SKM-1 (cell line): ENCODE measurements at regions not wholly inside any gene's neighbourhood (a gene's known extent, or its start where the extent isn't known, plus 50 kb on each side); places are given as distances from the start of the nearest gene placed in this dataset.
"Not testable (repeated sequence)": the region's sequence is repeated elsewhere in the genome, so short reads cannot be mapped to it uniquely, and the experiment has no call there.

Source experiments
- DNase-seq: peaks from one replicate; lab custom pipeline; 2025; ENCODE audit not compliant: unreplicated experiment; lab: John Stamatoyannopoulos, UW

- no peak for DNase-seq
Observed at GRCh38 chr5:74500110-74500917, 140.2 kb downstream of the ENC1 start.

DNA sequence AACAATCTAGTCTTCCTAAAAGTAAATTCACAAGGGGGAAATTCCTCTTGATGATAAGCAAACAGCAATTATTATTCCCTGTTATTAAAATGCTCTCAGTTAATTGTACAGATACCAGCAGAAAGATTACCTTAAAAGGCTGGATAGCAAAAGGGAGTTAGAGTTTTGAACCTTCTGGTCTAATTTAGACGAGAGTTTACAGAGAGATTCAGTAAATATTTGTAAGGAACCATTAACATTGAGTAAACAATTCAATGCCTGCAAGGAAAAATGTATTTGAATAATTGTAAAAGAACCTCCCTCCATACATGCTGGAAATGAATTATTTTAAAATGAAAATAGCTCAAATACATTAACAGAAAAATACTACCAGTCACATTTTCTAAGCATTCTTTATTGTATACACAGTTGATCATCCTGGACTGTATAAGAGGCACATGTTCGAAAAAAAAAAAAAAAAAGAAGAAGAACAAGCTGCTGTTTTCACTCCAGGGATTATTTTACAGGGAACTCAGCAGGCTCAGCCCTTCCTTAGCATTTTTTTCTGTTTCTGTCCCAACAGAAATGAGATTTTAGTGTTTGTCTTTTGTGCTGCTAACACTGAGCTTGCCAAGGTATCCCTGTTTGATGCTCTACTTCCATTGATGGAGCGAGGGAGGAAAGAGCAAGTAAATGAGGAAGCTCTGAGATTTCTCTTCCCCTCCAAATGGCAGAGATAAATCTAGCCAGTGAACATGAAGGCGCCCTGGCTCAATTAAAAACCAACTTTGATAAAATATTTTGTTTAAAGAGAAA, 141.1 kb downstream of the ENC1 start:
- no peak for DNase-seq

DNA sequence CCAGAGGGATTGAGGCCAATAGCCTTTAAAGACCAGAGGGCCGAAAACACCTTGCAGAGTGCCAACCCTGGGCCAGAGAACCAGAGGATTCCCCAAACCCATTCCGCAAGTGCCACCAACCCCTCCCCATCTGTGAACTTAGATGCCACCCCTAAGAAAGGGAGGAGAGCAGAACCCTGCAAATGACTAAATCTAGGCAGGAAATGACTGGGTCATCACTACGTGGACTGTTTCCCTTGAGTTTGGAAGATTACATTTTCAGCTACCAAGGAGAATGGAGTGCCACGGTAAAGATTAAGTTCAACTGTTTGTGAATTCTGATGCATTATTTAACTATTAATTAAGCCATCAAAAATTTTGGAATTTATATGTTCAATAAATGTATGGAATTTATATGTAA, 142.8 kb downstream of the ENC1 start:
- DNase-seq = no peak

GRCh38 chr5:74493411-74493810, 147.1 kb downstream of the ENC1 start:
- DNase-seq = no peak

- no peak for DNase-seq
Observed at GRCh38 chr5:74492230-74492629, 148.3 kb downstream of the ENC1 start.

GRCh38 chr5:74491586-74491985, 148.9 kb downstream of the ENC1 start:
- DNase-seq = no peak

GRCh38 chr5:74490814-74491213, 149.7 kb downstream of the ENC1 start:
- DNase-seq = no peak

DNA sequence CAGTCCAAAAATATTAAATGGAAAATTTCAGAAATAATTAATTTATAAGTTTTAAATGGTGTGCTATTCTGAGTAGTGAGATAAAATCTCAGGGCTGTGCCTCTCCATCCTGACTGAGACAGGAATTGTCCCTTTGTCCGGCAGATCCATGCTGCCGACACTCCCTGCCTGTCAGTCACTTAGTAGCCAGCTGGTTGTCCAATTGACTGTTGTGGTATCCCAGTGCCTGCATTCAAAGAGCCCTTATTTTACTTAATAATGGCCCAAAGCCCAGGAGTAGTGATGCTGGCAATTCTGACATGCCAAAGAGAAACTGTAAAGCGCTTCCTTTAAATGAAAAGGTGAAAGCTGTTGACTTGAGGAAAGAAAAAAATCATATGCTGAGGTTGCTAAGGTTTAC, 157.5 kb downstream of the ENC1 start:
- DNase-seq = no peak

DNA sequence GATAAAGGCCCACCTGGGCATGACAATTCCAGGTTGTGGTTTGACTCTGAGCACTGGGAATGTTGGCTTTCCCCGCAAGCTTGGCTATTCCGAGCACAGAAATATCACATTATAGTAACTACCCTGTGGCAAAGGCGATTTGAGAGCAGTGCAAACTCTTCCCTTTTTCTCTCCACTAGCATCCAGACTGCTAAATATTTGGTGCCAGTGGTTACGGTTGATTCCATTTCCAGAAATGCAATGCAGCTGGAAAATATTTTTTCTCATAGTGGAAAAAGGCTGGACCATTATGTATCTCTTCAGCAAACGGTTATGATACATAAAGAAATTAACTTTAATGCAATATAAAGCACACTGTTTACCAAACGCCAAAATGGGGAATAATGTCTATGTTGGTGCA, 158.0 kb downstream of the ENC1 start:
- no peak for DNase-seq

- DNase-seq = not testable (repeated sequence)
Observed at GRCh38 chr5:74481357-74481756, 159.2 kb downstream of the ENC1 start.

- no peak for DNase-seq
Observed at GRCh38 chr5:74480201-74480600, 160.3 kb downstream of the ENC1 start.

GRCh38 chr5:74478328-74478727, 162.2 kb downstream of the ENC1 start:
- no peak for DNase-seq

DNA sequence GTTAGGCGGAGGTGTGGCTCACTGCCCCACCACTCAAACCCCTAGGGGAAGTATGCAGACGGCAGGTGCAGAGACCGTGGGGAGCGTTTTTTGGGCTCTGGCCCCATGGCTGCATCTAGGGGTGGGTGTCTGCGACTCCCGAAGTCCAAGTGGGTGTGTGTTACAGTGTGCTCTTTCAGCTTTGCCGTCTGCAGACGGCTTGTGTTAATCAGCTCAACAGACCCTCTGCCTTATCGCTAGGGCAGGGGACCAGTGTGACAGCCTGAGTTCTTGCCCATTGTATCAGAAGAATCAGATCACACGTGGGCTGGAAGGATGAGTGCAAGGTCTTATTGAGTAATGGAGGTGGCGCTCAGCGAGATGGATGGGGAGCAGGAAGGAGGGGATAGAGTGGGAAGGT, 162.8 kb downstream of the ENC1 start:
- DNase-seq = no peak

DNA sequence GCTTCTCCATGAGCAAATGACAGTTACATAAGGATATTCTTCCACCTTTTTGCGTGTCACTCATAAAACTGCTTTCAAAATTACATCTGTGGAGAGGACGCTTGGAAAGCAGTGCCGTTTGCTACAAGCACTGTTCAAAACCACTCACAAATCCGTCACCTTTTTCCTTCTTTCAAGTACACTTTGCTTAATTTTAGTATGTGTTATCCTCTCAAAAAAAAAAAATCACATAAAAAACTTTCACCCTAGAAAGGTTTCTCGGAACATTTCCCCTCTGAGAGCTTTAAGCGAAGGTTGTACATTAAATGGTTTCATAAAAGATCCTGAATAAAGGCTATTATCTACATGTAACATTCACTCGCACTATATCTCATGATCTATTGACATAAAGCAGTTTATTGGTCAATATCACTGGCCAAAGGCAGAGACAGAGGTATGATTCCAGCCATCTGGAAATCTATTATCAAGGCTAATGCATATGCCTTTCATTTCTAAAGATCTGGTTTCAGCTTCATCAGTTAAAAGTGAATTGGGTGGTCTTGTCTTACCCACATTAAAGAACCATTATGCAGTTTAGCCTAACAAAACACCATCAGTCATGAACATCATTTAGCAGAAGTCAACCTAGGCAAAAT, 163.6 kb downstream of the ENC1 start:
- DNase-seq = no peak

DNA sequence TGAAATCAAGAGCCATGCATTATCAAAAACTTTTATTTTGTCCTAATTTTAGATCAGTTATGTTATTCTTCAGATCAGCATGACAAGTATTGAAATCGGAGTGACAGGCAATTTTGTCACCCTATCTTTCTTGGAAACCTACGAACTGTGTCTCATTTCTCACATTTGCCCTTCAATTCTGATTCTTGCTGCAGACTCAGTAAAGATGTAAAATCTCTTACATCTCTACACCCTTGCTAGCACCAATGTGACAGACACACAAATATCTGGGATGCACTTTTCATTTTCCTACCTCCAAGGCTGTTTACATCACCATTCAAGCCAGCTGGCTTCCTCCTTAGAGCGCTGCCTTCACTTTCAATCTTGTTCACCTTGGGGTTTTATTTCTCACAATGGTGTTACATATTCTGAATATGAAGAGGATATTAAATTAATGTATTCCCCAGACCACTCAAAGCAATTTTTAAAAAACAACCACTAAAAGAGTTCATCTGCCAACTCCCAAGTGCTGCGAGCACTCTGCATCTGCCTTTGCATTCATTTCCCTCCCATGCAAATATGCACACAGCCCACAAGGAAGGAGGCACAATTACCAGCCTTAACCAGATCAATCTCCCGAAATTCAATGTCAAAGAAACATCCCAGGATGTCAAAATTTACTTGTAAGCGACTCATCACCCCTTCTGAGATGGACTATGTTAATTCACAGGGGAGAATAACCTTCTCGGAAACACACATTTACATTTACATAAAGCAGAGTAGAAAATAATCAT, 164.3 kb downstream of the ENC1 start:
- DNase-seq = no peak

DNA sequence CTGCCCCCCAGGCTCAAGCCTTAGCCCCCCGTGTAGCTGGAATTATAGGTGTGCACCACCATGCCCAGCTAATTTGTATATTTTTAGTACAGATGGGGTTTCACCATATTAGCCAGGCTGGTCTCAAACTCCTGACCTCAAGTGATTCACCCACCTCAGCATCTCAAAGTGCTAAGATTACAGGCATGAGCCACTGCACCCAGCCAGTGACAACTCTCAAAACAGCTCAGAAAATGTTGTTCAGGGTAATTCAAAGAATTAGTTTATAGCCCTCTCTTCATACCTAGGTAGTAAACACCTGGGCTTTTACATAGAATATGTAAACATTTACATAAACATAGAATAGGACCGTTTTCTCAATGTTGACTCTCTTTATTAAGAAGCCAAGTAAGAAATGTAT, 168.7 kb downstream of the ENC1 start:
- no peak for DNase-seq

DNA sequence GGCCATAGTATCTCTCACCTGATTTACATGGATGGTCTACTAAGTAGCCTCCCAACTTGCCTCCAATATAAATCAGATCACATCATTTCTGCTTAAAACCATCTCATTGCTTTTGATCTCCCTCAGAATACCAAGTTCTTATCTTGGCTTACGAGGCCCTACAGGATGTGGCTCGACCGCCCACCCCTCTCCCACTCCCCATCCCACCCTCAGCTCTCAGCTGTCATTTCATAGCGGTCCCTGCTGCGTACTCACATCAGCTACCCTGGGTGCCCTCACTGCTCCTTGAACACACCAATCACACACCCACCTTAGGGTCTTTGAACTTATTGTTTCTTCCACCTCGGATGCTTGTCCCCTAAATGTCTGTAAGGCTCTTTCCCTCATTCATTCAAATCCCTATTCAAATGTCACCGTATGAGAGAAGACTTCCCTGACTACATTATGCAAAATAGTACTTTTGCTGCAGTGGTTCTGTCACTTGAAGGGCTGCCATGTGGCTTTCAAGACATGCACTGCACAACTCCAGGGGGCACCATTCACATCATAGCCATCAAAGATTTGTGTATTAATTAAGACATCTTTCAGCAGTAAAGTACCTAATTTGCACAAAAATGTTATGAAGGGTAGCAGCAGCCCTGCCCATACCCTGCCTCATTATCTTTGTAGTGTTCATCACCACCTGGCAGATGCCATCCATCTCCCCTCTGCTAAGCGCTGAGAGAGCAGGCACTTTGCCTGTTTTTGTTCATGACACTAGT, 171.1 kb downstream of the ENC1 start:
- DNase-seq = no peak

DNA sequence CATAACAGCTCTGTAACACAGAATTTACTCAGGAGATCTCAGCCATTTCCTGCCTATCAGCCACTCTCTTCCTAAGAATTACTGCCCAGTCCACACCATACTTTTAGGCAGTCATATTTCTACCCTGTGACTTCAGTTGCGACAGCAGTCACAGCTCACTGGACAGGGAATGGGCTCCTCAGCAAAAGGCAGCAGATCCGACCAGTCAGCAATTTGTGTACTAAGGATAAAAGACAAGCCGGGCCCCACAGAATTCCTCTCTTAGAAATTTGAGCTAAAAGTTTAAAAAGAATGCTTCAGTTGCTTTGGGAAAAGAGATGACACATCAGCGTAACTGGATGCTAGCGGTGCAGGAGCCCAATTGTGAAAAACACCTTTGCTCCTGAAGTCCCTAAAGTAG, 172.1 kb downstream of the ENC1 start:
- no peak for DNase-seq

- no peak for DNase-seq
Observed at GRCh38 chr5:74465724-74466123, 174.8 kb downstream of the ENC1 start.

GRCh38 chr5:74464512-74465209, 175.9 kb downstream of the ENC1 start:
- no peak for DNase-seq
